HCT116 (cell line): ENCODE measurements at regions not wholly inside any gene's neighbourhood (a gene's known extent, or its start where the extent isn't known, plus 50 kb on each side); places are given as distances from the start of the nearest gene placed in this dataset.

Experiments
- EZH2 ChIP-seq: fragments of 200-600 bp; sonication (generic); IDR thresholded peaks from 2 replicates; pipeline ENCODE4 v1.6.1; 2017; ENCODE audit warnings: antibody characterized with exemption, mixed run types
- EZH2phosphoT487 ChIP-seq: fragments of 200-600 bp; IDR thresholded peaks from 2 replicates; pipeline ENCODE4 v1.6.1; 2018; ENCODE audit warnings: antibody characterized with exemption, borderline replicate concordance
- JUND ChIP-seq: IDR thresholded peaks from 2 replicates; pipeline ENCODE4 v1.6.1; 2012
- POLR2A ChIP-seq: IDR thresholded peaks from 2 replicates; pipeline ENCODE4 v1.7.0; 2011; ENCODE audit warnings: borderline replicate concordance; ENCODE audit not compliant: insufficient read depth, insufficient read length; ENCODE audit errors: extremely low read depth
- POLR2AphosphoS5 ChIP-seq: IDR thresholded peaks from 2 replicates; pipeline ENCODE4 v1.6.1; 2011; ENCODE audit warnings: mild to moderate bottlenecking, low read depth, low read length, moderate library complexity
- RAD21 ChIP-seq: IDR thresholded peaks from 2 replicates; pipeline ENCODE4 v1.6.1; 2012; ENCODE audit warnings: low read depth, mild to moderate bottlenecking
- SIN3A ChIP-seq: IDR thresholded peaks from 2 replicates; pipeline ENCODE4 v1.6.1; 2012; ENCODE audit warnings: low read depth
- SP1 ChIP-seq: IDR thresholded peaks from 2 replicates; pipeline ENCODE4 v1.6.1; 2012; ENCODE audit warnings: low read depth
- TF ChIP-seq, protein P1 (sequence below): IDR thresholded peaks from 2 replicates; pipeline ENCODE4 v1.6.1; 2012
- TF ChIP-seq, protein P2 (sequence below), 3 experiments: fragments of 200-600 bp in 1 of 3; sonication (generic) in 1 of 3; IDR thresholded peaks in 2 of 3; conservative IDR thresholded peaks in 1 of 3; 2 replicates each; pipeline ENCODE4 v1.5.1; 2012 to 2017; ENCODE audit warnings: low read depth in 2 of 3, low read length in 2 of 3, antibody characterized with exemption in 1 of 3, borderline replicate concordance in 1 of 3, control low read depth in 1 of 3, mild to moderate bottlenecking in 1 of 3, mixed read lengths in 1 of 3, mixed run types in 1 of 3, moderate library complexity in 1 of 3; ENCODE audit not compliant: insufficient read depth in 1 of 3

DNA sequence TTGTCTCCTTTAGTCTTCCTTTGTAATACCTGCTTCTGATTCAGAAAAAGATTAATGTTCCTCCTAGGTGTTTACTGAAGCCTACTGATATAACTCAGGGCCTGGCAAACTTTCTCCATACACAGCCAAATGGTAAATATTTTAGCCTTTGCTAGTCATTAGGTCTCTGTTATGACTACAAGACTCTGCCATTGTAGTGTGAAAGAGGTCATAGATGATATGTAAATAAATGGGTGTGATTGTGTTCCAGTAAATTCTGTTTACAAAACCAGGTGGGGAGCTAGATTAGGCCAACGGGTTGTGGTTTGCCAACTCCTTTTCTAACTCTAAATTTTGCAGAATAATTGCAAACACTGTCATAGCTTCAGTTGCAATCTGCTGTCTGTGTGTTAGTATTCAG lies 568.1 kb upstream of the GNPDA2 start:
- TF ChIP-seq, protein P1, sequence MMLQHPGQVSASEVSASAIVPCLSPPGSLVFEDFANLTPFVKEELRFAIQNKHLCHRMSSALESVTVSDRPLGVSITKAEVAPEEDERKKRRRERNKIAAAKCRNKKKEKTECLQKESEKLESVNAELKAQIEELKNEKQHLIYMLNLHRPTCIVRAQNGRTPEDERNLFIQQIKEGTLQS: no peak
- TF ChIP-seq JUND (no peak), SIN3A (no peak), EZH2phosphoT487 (no peak), POLR2A (no peak), SP1 (no peak), POLR2AphosphoS5 (no peak), RAD21 (no peak), EZH2 (no peak)
- TF ChIP-seq, protein P2, sequence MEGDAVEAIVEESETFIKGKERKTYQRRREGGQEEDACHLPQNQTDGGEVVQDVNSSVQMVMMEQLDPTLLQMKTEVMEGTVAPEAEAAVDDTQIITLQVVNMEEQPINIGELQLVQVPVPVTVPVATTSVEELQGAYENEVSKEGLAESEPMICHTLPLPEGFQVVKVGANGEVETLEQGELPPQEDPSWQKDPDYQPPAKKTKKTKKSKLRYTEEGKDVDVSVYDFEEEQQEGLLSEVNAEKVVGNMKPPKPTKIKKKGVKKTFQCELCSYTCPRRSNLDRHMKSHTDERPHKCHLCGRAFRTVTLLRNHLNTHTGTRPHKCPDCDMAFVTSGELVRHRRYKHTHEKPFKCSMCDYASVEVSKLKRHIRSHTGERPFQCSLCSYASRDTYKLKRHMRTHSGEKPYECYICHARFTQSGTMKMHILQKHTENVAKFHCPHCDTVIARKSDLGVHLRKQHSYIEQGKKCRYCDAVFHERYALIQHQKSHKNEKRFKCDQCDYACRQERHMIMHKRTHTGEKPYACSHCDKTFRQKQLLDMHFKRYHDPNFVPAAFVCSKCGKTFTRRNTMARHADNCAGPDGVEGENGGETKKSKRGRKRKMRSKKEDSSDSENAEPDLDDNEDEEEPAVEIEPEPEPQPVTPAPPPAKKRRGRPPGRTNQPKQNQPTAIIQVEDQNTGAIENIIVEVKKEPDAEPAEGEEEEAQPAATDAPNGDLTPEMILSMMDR (IDR thresholded peaks at IDR 0.05 in 2 of 3, conservative IDR thresholded peaks at IDR 0.05 in 1 of 3; ENCODE audit: borderline replicate concordance in 1 of 3, insufficient read depth in 1 of 3, low read depth in 2 of 3, low read length in 2 of 3): no peak
